GM19455 (cell line): ENCODE measurements at regions not wholly inside any gene's neighbourhood (a gene's known extent, or its start where the extent isn't known, plus 50 kb on each side); places are given as distances from the start of the nearest gene placed in this dataset.

Source experiments
- ATAC-seq: cut with Tn5 transposase; IDR thresholded peaks from one replicate; pipeline ENCODE4 v1.9.1; 2021; ENCODE audit not compliant: unreplicated experiment

DNA sequence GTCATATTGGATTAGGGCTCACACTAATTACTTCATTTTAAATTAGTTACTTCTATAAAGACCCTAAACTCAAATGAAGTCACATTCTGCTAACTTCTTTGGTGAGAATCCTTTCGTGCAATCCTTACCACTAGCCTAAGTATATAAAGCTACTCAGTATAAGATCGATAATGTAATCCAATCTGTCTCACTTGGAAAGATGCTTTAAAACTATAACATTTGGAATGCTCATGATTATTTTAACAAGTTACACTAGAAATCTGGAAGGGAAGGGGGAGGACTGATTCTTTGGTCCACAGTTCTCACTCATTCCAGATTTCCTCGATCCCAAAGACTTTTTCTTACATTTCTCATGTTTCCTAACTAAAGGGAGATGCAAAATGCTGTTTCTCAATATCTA lies 336.4 kb upstream of the SLIT2 start:
- ATAC-seq: no peak

DNA sequence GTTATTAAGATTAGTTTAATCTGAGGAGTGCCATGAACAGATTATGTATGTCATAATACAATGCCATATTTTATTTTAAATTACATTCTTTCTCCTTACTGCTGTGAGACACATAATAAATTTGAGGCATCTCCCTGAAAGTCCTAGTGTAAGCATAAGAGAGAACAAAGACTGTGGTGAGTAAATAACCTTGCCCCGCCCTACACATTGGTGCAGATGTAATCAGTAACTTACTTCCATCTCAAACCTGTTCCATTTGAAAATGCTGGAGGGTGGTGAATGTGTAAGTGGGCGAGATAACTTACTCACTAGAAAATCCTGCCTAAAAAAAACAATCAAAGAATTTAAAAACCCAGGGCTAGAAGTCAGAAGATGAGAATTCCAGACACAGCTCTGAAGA lies 338.1 kb upstream of the SLIT2 start:
- ATAC-seq: no peak

DNA sequence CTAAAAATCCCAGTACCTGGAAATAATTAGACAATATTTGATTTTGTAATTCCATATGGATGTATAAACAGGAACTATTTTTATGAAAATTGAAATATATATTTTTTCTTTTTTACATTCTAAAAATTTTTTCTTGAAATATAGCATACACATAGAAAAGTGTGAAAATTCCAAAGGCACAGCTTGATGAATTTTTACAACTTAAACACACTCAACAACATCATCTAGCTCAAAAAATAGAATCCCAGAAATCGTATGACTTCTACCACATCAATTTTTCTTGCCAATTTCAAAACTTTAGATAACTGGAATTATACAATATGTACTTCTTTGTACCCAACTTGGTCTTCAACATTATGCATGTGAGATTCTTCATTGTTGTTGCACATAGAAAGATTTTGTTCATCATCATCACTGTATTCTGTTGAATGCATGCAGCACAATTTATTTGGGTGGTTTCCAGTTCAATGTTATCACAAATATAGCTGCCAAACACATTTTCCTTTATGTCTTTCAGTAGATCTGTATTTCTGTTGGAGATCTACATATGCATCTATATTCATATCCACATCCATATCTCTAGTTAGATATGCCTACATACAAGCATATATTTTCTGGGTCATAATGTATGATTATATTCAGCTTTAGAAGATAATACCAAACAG lies 340.7 kb upstream of the SLIT2 start:
- ATAC-seq: no peak

DNA sequence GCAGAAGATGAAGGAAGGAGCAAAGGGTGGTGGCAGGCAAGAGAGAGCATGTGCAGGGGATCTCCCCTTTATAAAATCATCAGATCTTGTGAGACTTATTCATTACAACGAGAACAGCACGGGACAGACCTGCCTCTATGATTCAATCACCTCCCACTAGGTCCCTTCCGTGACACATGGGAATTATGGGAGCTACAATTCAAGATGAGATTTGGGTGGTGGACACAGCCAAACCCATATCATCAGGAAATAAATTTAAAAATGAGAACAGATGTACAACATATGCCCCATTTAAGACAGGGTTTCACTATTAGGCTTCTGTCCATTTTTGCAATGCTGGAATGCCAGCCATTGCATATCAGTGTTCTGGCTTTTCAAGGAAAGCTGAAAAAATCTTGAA lies 346.7 kb upstream of the SLIT2 start:
- ATAC-seq: no peak

DNA sequence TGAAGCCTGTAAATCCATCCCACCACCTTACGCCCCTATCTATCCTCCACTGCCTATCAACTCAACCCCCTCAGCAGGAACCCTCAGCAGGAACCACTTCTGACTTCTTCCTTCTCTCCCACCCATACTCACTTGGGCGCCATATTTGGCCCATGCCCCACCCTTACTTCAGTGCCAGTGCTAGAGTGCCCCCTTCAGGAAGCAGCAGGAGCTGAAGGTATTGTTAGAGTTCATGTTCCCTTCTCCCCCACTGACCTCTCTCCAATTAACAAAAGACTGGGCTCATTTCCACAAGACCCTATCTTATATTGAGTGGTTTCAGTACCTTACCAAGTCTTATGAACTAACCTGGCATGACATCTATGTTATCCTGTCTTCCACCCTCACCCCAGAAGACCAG lies 363.1 kb upstream of the SLIT2 start:
- ATAC-seq: no peak

DNA sequence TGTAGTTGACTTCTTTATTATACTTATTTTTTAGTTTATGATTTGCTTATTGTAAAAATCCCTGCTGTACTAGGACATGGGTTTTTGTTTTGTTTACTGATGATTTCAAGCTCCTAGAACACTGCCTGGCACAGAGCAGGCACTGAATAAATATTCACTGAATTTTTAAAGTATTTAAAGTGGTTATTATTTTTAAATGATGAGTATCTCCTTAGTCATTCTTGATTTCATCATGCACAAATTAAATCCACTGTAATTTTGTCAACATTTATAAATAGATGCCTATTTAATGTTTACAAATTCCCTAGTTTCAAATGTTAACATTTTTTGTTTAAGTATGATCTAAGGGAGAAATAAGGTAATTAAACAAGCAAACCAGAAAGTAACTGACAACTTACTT lies 367.9 kb upstream of the SLIT2 start:
- ATAC-seq: no peak

DNA sequence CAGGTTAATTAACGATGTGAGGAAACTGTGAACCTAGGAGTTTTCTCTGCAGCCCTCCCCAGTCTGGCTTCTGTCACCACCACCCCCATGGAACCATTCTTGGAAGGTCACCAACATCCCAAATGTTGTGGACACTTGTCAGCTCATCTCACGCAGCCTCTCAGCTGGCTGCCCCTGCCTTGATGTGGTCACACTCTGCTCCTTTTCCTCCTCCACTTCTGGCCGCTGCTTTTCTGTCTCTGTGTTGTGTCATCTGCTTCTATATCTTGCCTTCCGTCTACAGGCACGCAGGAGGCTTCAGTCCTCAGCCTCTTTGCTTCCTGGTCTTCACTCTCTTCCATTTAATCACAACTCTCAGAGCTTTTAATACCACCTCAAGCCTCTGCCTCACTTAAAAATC lies 371.5 kb upstream of the SLIT2 start:
- ATAC-seq: no peak

DNA sequence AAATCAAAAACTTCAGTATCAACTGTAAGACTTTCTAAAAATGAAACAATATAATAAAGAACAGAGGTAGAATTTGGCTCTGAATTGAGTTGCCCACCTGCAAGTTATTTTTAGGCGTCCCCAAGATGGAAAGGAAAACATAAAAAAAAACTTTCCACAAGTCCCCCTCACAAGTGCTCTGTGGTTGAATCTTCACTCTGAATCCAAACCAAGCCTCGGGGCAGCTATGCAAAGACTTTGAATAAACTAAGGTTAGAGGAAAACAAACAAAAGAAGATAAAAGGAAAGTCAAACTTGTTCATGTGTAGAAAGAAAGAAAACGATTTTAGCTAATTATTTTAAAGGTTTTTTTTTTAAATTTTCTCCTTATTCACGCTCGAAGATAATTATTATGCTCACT lies 372.4 kb upstream of the SLIT2 start:
- ATAC-seq: no peak

DNA sequence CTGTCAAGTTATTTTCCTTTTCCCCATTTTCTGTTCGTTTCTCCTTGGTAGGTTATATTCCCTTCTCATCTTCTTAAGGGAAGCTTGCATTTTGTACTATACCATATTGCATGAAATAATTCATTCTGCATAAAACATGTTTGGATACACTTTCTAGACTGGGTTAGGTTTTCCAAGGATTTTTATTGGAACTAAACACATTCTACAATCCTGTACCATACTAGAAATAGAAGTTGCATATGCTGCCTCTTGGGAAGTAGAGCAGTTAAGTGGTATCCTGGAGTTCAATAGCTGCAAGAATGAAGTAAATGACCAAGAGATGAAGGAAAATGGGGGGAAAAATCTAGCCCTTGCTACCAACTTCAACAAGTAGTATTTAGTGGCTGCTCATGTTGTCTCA lies 393.7 kb upstream of the SLIT2 start:
- no peak for ATAC-seq

DNA sequence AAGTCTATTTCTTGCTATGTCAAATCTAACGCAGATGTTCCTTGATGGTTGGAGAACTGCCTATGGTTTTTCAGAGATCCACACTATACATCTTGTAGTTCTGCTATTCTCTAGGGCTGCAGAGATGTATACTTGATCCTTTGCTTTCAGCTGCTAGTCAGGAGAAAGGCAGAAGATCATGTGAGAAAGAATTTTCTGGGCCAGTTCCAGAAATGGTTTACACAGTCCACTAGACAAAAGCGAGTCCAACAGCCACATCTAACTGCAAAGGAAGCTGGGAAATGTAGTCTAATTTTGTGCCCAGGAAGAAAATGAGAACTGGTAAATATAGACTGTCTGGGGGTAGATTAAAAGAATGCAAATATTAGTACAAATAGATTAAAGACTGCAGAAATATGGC lies 394.3 kb upstream of the SLIT2 start:
- no peak for ATAC-seq

DNA sequence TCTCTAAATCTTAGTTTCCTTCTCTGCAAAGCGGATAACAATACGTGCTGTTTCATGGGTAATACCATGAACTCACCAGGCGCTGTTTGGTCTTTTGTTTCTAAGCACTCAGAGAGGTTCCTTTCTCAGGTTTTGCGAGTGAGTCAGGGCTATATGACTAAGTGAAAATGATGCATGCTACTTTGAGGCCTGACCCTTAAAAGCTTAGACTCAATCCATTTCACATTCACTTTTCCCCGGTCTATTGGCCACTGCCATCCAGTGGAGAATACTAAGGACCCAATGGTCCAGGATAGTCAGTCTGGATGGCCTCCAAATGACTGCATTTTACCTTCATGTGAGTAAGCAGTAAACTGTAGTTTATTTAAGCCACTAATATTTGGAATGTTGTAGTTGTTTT lies 400.8 kb upstream of the SLIT2 start:
- ATAC-seq: no peak

DNA sequence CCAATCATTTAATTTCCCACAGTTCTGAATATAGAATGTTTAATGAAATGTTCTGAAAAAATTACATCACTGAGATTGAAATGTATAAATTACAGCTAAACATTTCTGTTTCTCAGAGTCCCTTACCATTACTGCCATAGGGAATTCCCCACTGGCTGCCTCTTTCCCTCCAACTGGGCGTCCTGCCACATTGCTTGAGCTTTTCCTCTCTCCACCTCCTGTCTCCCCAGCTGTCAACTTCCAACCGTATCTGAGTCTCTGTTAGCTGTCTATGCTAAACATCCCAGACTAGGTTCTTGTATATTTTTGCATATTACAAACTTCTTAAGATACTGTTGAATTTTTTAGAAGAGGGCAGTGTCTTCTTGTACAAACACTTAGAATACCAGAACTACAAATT lies 407.3 kb upstream of the SLIT2 start:
- no peak for ATAC-seq

DNA sequence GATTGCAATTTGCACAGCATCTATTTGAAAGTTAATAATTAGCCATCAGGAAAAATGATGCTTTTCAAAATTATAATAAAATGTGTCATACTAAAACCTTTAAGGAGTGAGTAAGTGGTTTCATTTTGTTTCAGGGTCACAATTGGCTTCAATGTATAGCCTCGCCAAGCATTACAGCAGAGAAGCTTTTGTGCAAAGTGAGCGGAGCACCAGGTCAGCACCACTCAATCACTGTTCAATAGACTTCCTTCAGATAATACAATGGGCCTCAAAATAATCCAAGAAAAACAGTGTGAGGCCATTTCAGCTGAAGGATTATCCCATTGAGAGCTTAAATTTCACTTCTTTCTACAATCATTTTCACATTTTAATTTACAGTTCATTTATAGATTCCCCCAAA lies 409.2 kb upstream of the SLIT2 start:
- ATAC-seq: no peak

DNA sequence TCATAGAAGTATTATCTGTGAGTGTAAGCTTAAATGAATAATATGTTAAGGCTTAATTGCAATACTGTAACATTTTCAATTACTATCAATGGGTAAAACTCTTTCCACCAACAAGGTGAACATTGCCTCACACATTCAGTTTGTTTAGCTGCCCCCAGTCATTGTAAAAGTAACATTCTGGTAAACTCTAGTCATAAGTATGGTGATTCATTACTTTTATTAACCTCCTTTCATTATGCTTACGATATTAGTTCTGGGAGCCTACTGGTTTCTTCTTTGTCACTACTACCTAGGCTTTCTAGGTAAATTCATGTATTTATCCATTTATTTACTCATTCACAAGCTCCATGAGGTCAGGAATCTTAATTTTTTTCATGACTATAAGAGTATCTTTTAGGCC lies 412.8 kb upstream of the SLIT2 start:
- no peak for ATAC-seq

DNA sequence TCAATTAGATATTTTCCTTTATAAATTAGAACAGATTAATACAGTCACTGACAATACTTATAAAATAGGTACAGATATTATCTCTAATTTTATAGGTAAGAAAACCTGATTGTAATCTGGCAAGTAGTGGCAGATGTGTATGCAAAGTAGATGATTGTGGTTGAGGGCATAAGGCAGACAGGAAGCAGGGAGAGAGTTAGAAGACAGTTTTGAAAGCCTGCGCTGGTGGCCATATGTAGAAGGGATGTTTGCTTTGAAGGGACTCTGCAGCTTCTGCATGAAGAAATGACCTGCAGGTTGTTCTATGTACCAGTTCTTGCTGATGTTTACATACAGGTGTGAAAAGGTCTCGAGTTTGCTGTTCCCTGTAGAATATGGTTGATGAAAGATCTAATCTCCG lies 416.3 kb upstream of the SLIT2 start:
- no peak for ATAC-seq

DNA sequence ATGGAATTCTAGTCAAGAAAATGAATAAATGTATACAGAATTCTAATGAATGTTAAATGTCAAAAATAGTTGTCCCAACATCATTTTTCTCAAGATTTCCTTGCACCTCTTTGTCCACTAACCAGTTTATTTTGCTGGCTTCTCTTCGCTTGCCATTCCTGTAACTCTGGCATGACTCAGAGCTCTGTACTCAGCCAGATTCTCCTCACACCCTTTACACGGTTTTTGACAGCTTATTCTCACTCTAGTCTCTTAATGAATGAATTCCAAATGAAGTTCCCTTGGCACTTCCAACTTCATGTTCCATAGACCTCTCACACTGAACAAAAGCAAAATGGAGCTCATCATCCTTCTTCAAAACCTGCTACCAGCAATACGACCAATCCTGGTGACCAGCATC lies 419.3 kb upstream of the SLIT2 start:
- ATAC-seq: no peak

DNA sequence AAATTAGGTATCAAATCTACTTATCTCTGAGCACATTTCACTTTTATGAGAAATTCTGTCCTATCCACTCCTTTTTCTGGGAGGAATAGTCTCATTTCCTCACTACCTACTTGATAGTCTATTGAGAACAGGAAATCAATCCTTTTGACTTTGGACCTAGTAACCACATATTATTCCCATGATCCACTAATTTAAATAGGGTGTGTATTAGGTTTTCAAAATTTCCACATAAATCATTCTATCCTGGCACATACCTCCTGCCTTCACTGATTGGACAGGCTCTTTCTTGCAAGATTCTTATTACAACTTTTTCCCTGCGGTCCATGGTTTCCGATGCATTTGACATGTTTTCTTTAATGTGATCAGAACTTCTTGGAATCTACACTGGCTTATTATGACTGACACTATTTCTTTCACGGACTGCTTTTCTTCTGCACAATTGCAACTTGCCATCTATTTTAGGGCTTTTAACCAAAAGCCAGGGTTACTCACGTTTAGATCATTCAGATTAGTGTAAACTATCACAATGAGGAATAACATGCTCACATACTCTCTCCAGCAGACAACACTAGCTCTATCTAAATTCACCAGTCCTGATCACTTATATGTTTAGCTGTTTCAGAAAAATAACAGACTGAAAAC lies 419.9 kb upstream of the SLIT2 start:
- no peak for ATAC-seq

DNA sequence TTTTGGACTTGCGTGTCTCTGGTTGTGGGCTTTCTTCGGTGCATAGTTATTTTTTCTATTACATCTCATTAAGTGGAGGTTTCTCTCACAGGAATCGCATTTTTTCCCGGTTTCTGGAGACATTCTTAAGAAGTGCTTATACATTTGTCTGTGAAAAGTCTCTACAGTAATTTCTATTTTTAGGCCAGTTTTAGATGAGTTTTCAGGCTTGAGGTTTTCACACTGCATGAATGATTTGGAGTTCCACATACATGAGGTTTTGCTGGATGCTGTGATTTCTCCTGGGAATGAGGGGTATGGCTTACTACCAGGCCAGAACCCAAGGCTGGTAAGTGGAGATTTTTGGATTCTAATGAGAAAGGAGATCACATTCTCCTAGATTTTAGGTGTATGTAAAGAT lies 422.6 kb upstream of the SLIT2 start:
- ATAC-seq: no peak

DNA sequence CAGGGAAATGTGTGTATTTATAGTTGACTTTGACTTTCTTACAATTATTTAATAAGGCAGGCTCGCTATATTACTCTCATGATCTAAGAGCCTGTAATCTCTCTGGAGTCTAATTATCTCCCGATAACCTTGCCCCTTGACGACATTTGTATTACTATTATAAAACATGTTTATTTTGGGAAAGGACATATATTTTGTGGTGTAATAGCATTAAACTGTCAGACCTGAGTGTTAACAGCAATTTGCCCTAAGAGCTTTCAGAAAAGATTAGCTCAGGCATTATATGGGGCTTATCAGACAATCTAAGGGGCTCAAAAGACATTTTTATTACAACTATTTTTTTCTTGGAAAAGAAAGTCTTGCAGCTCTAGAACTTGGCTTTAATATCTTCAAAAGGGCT lies 427.9 kb upstream of the SLIT2 start:
- no peak for ATAC-seq

DNA sequence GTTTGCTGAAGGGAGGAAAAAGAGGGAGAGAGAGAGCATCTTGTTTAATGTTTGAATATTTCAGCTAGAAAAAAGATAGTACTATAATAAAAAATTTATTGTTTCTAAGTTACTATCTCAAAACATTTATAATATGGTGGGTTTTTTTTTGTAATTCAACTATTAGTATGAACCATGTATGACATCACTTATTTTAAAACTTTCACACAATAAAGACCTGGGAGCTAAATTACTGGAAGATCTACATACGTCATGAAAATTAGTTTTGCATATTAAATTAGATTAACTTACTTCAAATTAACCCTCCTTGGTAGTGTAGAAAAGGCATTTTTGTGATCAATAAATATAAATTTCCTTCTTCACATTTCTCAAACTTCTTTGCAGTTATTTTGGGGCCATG lies 432.0 kb upstream of the SLIT2 start:
- no peak for ATAC-seq

DNA sequence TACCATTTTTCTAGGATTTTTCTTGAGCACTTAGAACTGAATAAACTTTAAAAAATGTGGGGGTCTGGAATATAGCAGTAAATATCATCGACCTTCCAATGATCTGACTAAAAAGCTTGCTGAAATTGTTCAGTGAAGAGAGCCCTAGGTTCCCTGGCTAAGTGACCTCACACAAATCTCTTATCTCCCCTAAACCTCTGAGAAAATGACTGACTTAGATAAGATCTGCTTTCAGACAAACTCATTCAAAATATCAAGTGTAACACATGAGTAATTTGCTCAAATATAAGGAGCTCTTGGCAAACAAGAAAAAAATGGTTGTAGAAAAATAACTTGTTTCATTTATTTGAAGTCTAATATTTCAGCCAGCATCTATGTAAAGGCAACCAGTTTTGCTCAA lies 441.7 kb upstream of the SLIT2 start:
- ATAC-seq: no peak

DNA sequence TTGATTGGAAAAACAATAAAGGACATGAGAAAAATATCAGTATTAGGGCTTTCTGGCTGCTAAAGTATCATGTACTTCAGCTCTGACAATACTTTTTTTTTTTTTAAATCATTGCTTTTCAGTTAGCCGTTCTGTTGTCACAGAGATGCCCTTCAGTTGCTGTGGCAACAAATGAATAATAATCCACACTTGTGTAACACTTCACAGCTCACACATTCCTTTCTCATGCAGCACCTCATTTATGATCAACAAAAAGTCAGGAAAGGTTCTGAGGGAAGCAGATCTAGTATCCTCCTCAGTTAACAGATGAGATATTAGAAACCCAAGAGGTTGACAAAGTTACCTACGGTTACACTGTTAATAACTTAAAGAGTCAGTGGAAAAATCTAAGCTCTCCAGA lies 444.2 kb upstream of the SLIT2 start:
- no peak for ATAC-seq

DNA sequence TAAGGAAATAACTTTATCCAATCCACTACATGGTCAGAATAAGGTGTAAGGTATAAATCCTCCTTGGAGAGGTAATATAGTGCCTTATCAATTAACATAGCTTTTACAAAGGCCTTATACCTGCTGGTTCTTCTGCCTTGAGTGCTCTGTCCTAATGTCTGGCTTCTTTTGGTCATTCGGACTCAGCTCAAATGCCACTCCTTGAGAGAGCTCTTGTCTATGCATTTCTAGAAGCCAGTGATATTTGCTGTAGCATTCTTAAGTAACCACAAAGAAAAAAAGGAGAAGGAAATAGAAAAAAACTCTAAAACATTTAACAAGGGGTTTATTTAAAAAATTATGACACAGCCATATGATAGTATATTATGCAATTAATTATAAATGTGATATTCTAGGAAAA lies 444.8 kb upstream of the SLIT2 start:
- ATAC-seq: no peak
